CD4-positive, alpha-beta T cell treated with Interleukin-10 for 1 hour (primary cell): ENCODE measurements at regions not wholly inside any gene's neighbourhood (a gene's known extent, or its start where the extent isn't known, plus 50 kb on each side); places are given as distances from the start of the nearest gene placed in this dataset.

Source experiments
- DNase-seq: peaks from one replicate; pipeline ENCODE4 v3.0.0-alpha.2; 2020

- DNase-seq = no peak
Observed at GRCh38 chr1:37130221-37130948, 96.1 kb upstream of the GRIK3 start.

GRCh38 chr1:37131281-37131680 lies 97.0 kb upstream of the GRIK3 start:
- no peak for DNase-seq

DNA sequence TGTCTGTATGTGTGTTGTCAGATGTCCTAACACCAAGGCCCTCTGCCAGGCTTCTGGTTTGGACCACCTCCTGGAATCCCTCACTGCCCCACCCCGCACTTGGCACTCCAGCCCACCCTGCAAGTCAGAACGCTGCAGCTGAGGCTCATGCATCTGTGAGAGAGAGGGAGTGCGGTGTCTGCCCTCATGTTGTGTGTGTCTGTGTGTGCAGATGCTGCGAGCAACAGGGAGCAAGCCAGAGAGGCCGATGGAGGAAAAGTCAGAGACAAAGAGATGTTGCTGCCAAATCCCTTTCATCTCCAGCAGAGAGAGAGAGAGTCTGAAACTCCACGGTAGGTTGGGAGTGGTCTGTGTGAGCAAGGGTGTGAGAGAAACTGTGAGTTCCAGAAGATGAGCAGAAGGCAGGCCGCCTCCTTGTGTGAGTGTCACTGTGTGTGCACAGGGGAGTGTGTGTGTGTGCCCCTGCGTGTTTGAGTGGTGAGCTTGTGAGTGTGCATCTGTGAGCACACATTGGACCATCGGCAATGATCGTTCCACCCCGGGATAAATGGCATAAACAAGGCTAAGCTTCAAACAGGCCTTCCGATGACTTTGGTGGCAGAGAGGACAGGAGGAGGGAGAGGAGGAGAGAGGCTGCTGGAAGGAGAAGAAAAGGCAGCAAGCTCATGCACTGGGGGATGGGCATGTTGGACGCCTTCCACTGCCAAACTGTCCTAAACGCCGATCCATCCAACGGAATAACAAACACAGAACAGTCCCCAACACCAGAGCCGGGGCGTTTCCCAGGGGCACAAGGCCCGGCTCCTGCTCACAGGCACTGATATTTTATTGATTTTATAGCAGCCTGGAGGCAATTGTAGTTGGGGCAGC lies 99.2 kb upstream of the GRIK3 start:
- DNase-seq = no peak

GRCh38 chr1:37134599-37134998 lies 100.3 kb upstream of the GRIK3 start:
- DNase-seq = no peak

GRCh38 chr1:37135032-37135431 lies 100.7 kb upstream of the GRIK3 start:
- DNase-seq = no peak

- no peak for DNase-seq
Observed at GRCh38 chr1:37137014-37137413, 102.7 kb upstream of the GRIK3 start.

GRCh38 chr1:37137601-37138000 lies 103.3 kb upstream of the GRIK3 start:
- DNase-seq = no peak

DNA sequence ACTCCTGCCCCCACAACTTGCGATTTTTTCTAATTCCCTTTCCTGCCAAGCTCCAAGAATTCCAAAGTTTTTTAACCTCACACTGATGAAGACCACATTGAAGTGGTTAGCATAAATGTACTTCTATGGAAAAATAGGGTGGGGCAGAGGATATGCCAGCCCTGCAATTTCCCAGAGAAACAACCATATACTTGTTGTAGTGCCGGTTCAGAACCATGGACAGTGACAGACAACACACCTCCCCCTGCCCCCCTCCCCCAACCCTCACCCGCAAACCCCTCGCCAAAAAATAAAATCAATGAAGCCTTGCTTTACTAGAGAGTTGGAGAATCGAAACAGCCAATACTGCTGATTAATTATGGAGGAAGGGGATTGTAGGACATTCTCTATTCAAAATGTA lies 109.5 kb upstream of the GRIK3 start:
- no peak for DNase-seq

DNA sequence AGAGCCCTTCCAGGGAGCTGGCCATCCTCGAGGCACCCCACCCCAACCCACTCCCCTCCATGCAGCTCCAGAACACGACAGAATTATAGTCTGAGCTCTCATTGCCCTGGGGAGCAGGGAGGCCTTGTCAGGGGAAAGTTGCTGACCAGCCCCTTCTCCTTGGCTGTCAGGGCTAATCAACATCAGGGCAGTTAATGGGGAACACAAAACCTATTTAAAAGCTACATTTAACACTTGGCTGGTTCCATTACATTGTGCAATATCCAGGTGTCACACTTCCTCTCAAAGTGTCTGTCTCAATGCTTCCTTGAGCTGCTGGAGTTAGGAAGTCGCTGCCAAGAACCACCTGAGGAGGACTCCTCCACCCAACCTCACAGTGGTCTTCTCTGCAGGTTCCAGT lies 111.8 kb upstream of the GRIK3 start:
- no peak for DNase-seq

- DNase-seq = no peak
Observed at GRCh38 chr1:37147392-37147831, 113.1 kb upstream of the GRIK3 start.

DNA sequence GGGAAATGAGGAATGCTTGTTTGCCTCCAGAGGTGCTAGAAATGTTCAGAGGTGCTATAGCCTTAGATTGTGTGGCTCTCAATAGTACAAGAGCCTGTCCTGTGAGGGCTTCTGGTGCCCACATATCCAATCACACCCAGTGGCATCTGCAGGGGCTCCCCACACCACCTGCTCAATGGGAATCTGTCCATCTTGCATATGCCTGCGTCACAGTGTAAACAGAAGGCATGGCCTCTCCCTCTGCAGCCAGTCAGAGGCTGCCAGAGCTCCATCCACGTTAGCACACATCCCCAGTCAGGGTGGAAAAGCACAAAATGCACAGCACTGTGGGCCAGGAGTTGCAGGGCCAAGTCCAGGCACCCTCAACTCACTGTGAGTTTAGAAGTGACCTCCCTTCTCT lies 113.6 kb upstream of the GRIK3 start:
- no peak for DNase-seq

GRCh38 chr1:37148663-37149062 lies 114.3 kb upstream of the GRIK3 start:
- no peak for DNase-seq

- no peak for DNase-seq
Observed at GRCh38 chr1:37149296-37149695, 115.0 kb upstream of the GRIK3 start.

GRCh38 chr1:37150986-37151385 lies 116.7 kb upstream of the GRIK3 start:
- DNase-seq = no peak

GRCh38 chr1:37151789-37152188 lies 117.5 kb upstream of the GRIK3 start:
- DNase-seq = no peak

DNA sequence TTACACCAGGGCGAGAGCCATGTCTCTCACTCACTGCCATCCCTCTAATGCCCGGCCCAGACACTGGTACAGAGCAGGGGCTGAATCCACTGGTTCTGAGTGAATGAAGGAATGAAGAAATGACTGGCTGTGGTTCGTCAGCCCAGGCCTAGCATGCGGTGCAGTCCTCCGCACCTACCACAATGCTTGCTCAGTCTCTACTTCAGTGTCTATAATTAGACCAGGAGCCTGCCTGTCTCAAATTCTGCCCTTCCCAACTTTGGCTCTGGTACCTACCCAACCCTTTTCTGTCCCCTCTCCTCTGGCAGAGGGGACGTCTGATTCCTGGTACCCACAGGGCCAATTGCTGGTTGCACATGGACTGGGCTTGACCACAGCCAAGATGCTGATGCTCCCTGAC lies 118.2 kb upstream of the GRIK3 start:
- no peak for DNase-seq

DNA sequence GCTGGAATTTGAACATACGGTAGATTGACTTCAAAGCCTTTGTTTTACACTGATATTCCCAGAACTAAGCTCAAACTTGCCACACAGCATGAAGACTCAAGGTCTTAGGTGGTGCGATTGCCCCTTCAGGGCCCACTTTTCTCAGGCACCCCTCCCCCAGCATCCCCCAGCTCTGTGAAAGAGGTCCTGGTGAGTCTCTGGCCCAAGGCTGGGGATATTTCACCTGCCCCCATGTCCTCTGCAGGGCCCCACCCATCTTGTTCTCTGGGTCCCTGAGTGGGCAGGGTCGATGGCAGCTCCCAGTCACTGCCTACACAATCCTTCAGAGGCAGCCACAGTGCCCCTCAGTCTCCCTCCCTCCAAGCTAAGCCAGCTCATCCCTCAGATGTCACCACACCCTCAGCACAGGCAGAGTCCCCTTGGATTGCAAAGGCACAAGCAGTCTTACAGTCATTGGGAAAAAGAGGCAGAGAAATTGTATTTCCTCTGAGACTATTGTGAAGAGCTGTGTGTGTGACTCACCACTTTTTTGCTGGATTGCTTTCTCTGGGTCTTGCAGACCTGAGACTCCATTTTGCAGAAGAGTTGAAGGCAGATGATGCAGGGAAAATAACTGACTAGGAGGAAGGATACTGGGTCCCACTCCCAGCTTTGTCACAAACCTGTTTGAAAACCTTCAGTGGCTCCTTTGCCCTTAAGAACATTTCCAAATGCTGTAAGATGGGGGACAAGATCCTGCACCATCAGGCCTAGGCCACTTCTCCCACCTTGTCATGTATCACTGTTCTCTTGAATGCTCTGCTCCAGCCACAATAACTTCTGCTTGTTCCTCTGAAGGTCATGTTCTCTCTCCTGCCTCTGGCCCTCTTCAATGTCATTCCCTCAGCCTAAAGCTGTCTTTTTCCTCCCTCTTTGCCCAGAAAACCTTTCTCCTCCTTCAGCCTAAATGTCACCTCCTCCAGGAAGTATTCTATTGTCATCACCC lies 119.1 kb upstream of the GRIK3 start:
- DNase-seq = no peak

DNA sequence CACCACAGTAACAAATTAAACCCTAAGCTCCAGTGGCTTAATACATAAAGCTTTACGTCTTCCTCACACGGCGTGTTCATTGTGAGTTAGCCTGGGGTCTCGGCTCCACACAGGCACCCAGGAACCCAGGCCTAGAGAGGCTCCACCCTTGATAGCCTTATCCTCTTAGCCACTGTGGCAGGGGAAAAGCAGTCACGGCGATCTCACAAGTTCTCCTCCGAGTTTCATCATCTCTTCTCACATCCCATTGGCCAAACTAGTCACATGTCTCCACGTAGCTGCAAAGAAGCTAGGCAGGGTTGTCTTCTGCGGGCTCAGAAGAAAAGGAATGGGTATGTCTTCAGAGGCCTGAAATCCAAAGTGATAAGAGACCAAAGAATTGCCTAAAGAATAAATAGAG lies 122.3 kb upstream of the GRIK3 start:
- DNase-seq = no peak

DNA sequence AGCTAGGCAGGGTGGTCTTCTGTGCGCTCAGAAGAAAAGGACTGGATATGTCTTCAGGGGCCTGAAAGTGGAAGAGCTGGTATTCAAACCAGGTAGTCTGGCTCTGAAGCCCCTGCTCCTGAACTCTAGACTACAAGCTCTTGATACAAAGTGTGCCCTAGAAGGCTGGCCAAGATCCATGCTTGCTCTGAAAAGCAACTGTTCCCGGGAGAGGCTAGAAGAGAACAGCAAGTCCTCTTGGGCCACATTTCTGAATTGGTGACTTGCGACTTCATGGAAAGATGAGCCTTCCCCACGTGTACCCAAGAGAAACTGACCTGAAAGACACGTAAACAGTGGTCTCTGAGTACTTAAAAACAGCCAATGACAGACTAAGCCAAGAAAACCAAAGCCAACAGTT lies 123.3 kb upstream of the GRIK3 start:
- DNase-seq = no peak

DNA sequence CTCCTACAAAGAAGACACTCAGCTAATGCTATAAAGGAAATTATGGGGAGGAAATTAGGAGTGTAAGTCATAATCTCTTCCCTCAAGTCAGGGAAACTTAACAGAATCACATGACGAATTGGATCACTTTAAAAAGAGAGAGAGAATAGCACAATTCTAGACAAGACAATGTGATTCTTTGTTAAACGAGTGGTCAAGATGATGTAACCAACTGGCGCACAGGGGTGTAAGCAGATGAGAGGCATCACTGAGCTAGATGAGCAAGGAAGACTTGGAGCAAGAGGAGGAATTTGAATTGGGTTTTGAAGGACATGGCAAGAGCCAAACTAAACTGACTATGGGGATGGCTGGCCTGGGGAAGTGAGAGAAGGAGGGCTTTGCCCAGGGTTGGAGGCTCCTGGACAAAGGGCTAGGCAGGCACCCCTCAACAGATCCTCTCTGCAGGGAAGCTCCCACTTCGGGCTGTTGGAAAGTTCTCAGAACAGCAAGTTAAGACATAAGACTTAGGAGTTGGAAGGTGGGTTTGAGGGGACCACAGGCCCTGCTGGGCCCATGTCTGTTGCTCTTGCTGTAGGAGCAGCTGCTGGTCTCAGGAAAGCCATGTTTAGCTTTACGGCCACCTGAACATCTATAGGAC lies 123.9 kb upstream of the GRIK3 start:
- DNase-seq = no peak

- no peak for DNase-seq
Observed at GRCh38 chr1:37159102-37159501, 124.8 kb upstream of the GRIK3 start.

- DNase-seq = no peak
Observed at GRCh38 chr1:37161171-37161570, 126.9 kb upstream of the GRIK3 start.

DNA sequence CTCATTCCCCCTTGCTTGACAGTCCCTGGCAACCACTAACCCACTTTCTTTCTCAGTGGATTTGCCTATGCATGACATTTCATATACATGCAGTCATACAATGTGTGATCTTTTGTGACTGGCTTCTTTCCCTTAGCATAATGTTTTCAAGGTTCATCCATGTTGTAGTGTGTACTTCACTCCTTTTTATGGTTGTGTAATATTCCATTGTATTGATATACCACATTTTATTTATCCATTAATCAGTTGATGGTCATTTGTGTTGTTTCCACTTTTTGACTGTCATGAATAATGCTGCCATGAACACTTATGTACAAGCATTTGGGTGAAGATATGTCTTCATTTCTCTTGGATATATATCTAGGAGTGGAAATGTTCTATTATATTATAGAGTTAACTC lies 127.7 kb upstream of the GRIK3 start:
- no peak for DNase-seq
